OCI-LY1 (cell line): ENCODE measurements at regions not wholly inside any gene's neighbourhood (a gene's known extent, or its start where the extent isn't known, plus 50 kb on each side); places are given as distances from the start of the nearest gene placed in this dataset.

Experiments
- H2AFZ ChIP-seq: fragments of 200-600 bp; sonication (generic), shearing (Covaris generic); 2 replicates; pipeline ENCODE4 v1.6.0; 2014; ENCODE audit warnings: antibody characterized with exemption, mild to moderate bottlenecking, low read length
- H3F3A ChIP-seq: fragments of 200-600 bp; sonication (generic), shearing (Covaris generic); 2 replicates; pipeline ENCODE4 v1.6.0; 2014; ENCODE audit warnings: mild to moderate bottlenecking, antibody characterized with exemption, low read length, moderate library complexity; ENCODE audit not compliant: insufficient read depth
- H3K27ac ChIP-seq: fragments of 200-600 bp; sonication (generic); 2 replicates; pipeline ENCODE4 v1.5.1; 2014; ENCODE audit warnings: low read length, mixed run types, mild to moderate bottlenecking, low read depth; ENCODE audit not compliant: poor library complexity, severe bottlenecking
- H3K27me3 ChIP-seq: fragments of 200-600 bp; sonication (generic); 2 replicates; pipeline ENCODE4 v1.6.0; 2014; ENCODE audit warnings: antibody characterized with exemption, mild to moderate bottlenecking, low read length, moderate library complexity; ENCODE audit not compliant: insufficient read depth
- H3K36me3 ChIP-seq: fragments of 200-600 bp; sonication (generic); 2 replicates; pipeline ENCODE4 v1.6.1; 2014; ENCODE audit warnings: mild to moderate bottlenecking, antibody characterized with exemption, low read length, moderate library complexity, mixed read lengths; ENCODE audit not compliant: insufficient read depth
- H3K4me1 ChIP-seq: fragments of 200-600 bp; sonication (generic); 2 replicates; pipeline ENCODE4 v1.5.1; 2014; ENCODE audit warnings: mild to moderate bottlenecking, low read length, moderate library complexity; ENCODE audit not compliant: insufficient read depth, severe bottlenecking
- H3K4me2 ChIP-seq: fragments of 200-600 bp; sonication (generic), shearing (Covaris generic); 2 replicates; pipeline ENCODE4 v1.6.1; 2014; ENCODE audit warnings: low read length
- H3K4me3 ChIP-seq: fragments of 200-600 bp; sonication (generic); 2 replicates; pipeline ENCODE4 v1.5.1; 2014; ENCODE audit warnings: low read length, low read depth, mild to moderate bottlenecking, mixed read lengths; ENCODE audit not compliant: poor library complexity, severe bottlenecking
- H3K79me2 ChIP-seq: fragments of 200-600 bp; shearing (Covaris generic); 2 replicates; pipeline ENCODE4 v1.6.1; 2016; ENCODE audit warnings: mixed run types, low read length, mixed read lengths; ENCODE audit not compliant: insufficient read depth
- H3K9ac ChIP-seq: fragments of 200-600 bp; sonication (generic), shearing (Covaris generic); 2 replicates; pipeline ENCODE4 v1.6.1; 2014; ENCODE audit warnings: mild to moderate bottlenecking, low read length, mixed read lengths
- H3K9me2 ChIP-seq: fragments of 200-600 bp; sonication (generic), shearing (Covaris generic); 2 replicates; pipeline ENCODE4 v1.6.1; 2014; ENCODE audit warnings: low read depth, mild to moderate bottlenecking, low read length, mixed read lengths
- H3K9me3 ChIP-seq: fragments of 200-600 bp; shearing (Covaris generic); 2 replicates; pipeline ENCODE4 v1.6.1; 2014; ENCODE audit warnings: low read length, mixed read lengths
- H4K20me1 ChIP-seq: fragments of 200-600 bp; sonication (generic), shearing (Covaris generic); 2 replicates; pipeline ENCODE4 v1.6.0; 2016; ENCODE audit warnings: mild to moderate bottlenecking, low read length; ENCODE audit not compliant: insufficient read depth
- CTCF ChIP-seq: fragments of 200-600 bp; sonication (generic), shearing (Covaris generic); IDR thresholded peaks from 2 replicates; pipeline ENCODE4 v1.5.1; 2017; ENCODE audit warnings: mild to moderate bottlenecking, antibody characterized with exemption, low read length, moderate library complexity, mixed read lengths
- EZH2 ChIP-seq: fragments of 200-600 bp; sonication (generic), shearing (Covaris generic); IDR thresholded peaks from 2 replicates; pipeline ENCODE4 v1.8.0; 2017; ENCODE audit warnings: borderline replicate concordance, mixed run types, mild to moderate bottlenecking, antibody characterized with exemption, low read length, moderate library complexity, mixed read lengths

GRCh38 chr4:126440297-126440696 lies 1125.5 kb downstream of the FAT4 start:
- Histone ChIP-seq H2AFZ (no peak overlapping the region), H3K27me3 (no peaks in the 10 kb centered on the region), H3K9me2 (no peaks in the 10 kb centered on the region), H3K9me3 (no peaks in the 10 kb centered on the region), H3K36me3 (no peaks in the 10 kb centered on the region), H3K27ac (no peak overlapping the region), H3F3A (no peaks in the 10 kb centered on the region), H3K4me1 (no peaks in the 10 kb centered on the region), H3K79me2 (no peaks in the 10 kb centered on the region), H3K4me3 (no peak overlapping the region), H4K20me1 (no peaks in the 10 kb centered on the region), H3K9ac (no peak overlapping the region), H3K4me2 (no peak overlapping the region)
- TF ChIP-seq EZH2 = no peak
- TF ChIP-seq CTCF = no peak

- TF ChIP-seq CTCF = no peak
- no peak for TF ChIP-seq EZH2
- no peaks in the 10 kb centered on the region for H3K9me2 ChIP-seq
- no peaks in the 10 kb centered on the region for H3F3A ChIP-seq
- H2AFZ ChIP-seq = no peak overlapping the region
- no peak overlapping the region for H3K4me2 ChIP-seq
- H3K9ac ChIP-seq = no peak overlapping the region
- no peaks in the 10 kb centered on the region for H3K27me3 ChIP-seq
- no peaks in the 10 kb centered on the region for H3K9me3 ChIP-seq
- H3K27ac ChIP-seq = no peak overlapping the region
- H3K4me1 ChIP-seq = no peaks in the 10 kb centered on the region
- H3K36me3 ChIP-seq = no peaks in the 10 kb centered on the region
- H4K20me1 ChIP-seq = no peaks in the 10 kb centered on the region
- no peak overlapping the region for H3K4me3 ChIP-seq
- no peaks in the 10 kb centered on the region for H3K79me2 ChIP-seq
These were observed 1126.6 kb downstream of the FAT4 start for GRCh38 chr4:126441173-126442035.

- H3K4me3 ChIP-seq = no peak overlapping the region
- H3K79me2 ChIP-seq = no peaks in the 10 kb centered on the region
- no peak overlapping the region for H3K9ac ChIP-seq
- H3K4me2 ChIP-seq = no peak overlapping the region
- no peaks in the 10 kb centered on the region for H3F3A ChIP-seq
- no peaks in the 10 kb centered on the region for H3K36me3 ChIP-seq
- H3K9me2 ChIP-seq = no peaks in the 10 kb centered on the region
- TF ChIP-seq EZH2 = no peak
- TF ChIP-seq CTCF = no peak
- H3K9me3 ChIP-seq = no peaks in the 10 kb centered on the region
- H4K20me1 ChIP-seq = no peaks in the 10 kb centered on the region
- no peak overlapping the region for H2AFZ ChIP-seq
- no peaks in the 10 kb centered on the region for H3K4me1 ChIP-seq
- no peak overlapping the region for H3K27ac ChIP-seq
- no peaks in the 10 kb centered on the region for H3K27me3 ChIP-seq
These were observed 1130.8 kb downstream of the FAT4 start for GRCh38 chr4:126445596-126445995.
